Keratinocyte (primary cell): ENCODE measurements at regions not wholly inside any gene's neighbourhood (a gene's known extent, or its start where the extent isn't known, plus 50 kb on each side); places are given as distances from the start of the nearest gene placed in this dataset.

Experiments
- CTCF ChIP-seq, 3 experiments: IDR thresholded peaks in 1 of 3; conservative IDR thresholded peaks in 1 of 3; optimal IDR thresholded peaks in 1 of 3; 2 replicates in 2 of 3; 3 replicates in 1 of 3; pipeline versions ENCODE3 to v1.5.1; 2011; ENCODE audit warnings: low read length in 3 of 3, mild to moderate bottlenecking in 3 of 3, moderate library complexity in 2 of 3, control low read depth in 1 of 3, inconsistent platforms in 1 of 3; ENCODE audit not compliant: insufficient read depth in 2 of 3; ENCODE audit errors: extremely low read depth in 1 of 3
- EZH2 ChIP-seq: IDR thresholded peaks from one replicate; pipeline ENCODE4 v1.6.1; 2012; ENCODE audit warnings: inconsistent platforms, mild to moderate bottlenecking, low read length, moderate library complexity

- TF ChIP-seq CTCF (optimal IDR thresholded peaks at IDR 0.05 in 1 of 3, IDR thresholded peaks at IDR 0.05 in 1 of 3, conservative IDR thresholded peaks at IDR 0.05 in 1 of 3; ENCODE audit: extremely low read depth in 1 of 3, insufficient read depth in 2 of 3, low read length in 3 of 3), result no peak
- no peak for TF ChIP-seq EZH2
Measured at GRCh38 chr6:137811916-137812553, 55.0 kb upstream of the TNFAIP3 start.
